ENCODE measurements at regions not wholly inside any gene's neighbourhood (a gene's known extent, or its start where the extent isn't known, plus 50 kb on each side); places are given as distances from the start of the nearest gene placed in this dataset.
"Not testable (repeated sequence)": the region's sequence is repeated elsewhere in the genome, so short reads cannot be mapped to it uniquely, and the experiment has no call there.

DNA sequence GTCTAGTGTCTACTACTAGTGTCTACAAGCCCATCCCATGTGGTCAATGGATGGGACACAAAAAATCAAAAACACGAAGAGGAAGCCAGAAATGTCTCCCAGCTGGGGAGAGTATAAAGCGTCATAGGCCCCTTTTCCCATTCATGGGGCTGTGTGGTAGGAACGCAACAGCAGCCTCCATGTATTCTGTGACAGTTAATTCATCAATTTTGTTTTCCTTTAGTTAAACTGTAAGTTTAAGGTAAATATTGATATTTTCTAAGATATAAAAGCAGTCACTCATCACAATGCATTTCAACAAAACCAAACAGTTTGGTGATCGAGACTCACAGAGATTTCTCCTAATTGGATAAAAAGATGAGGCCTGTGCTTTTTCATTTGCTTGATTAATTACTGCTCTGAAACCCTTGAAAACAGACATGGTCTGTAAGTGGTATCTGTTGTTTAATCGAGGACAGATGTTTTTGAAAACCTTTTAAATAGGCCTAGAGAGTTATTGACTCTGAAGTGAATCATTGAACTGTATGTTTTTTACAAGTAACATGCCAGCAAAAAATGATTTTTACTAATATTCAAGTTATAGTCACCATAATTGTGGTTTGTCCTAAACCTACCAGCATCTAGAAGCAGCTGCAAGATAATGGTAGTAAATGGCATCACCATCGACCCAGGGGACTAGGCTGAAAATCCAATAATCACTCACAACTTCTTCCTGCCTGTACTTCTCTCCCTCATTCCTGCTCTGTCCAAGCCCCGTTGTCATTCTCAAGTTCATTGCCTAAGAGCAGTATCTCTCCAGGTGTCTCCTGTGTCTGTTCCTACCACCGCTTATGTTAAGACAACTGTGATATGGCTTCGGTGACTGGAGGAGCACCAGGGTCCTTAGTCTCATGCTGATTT is 87.7 kb upstream of the SHISA3 start:
- TF ChIP-seq, protein P1, sequence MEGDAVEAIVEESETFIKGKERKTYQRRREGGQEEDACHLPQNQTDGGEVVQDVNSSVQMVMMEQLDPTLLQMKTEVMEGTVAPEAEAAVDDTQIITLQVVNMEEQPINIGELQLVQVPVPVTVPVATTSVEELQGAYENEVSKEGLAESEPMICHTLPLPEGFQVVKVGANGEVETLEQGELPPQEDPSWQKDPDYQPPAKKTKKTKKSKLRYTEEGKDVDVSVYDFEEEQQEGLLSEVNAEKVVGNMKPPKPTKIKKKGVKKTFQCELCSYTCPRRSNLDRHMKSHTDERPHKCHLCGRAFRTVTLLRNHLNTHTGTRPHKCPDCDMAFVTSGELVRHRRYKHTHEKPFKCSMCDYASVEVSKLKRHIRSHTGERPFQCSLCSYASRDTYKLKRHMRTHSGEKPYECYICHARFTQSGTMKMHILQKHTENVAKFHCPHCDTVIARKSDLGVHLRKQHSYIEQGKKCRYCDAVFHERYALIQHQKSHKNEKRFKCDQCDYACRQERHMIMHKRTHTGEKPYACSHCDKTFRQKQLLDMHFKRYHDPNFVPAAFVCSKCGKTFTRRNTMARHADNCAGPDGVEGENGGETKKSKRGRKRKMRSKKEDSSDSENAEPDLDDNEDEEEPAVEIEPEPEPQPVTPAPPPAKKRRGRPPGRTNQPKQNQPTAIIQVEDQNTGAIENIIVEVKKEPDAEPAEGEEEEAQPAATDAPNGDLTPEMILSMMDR (conservative IDR thresholded peaks at IDR 0.05; ENCODE audit: low read depth, low read length) = no peak
- no peak for DNase-seq (ENCODE audit: low read depth)
- H3K4me3 ChIP-seq (ENCODE audit: low read length) = no peak overlapping the region

DNA sequence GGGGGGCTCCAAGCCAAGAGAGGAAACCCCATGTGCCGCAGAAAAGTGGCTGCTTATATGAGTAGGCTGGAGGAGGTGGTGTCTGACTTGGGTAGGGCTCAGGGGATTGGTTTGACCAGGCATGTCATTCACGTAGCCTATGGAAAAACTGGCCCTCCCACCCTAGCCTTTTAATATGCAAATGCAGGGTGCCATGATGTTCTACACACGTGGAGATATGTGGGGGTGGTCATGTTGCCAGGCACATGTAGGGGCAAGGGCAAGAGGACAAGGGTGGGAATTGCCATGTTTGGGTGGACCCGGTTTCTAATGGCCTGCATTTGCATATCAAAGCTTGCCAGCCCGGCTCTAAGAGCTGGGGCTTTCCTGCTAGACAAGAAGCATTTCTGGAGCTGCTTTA is 86.9 kb upstream of the SHISA3 start:
- DNase-seq (ENCODE audit: low read depth) = no peak
- TF ChIP-seq, protein P1 (conservative IDR thresholded peaks at IDR 0.05; ENCODE audit: low read depth, low read length) = no peak
- no peak overlapping the region for H3K4me3 ChIP-seq (ENCODE audit: low read length)

DNA sequence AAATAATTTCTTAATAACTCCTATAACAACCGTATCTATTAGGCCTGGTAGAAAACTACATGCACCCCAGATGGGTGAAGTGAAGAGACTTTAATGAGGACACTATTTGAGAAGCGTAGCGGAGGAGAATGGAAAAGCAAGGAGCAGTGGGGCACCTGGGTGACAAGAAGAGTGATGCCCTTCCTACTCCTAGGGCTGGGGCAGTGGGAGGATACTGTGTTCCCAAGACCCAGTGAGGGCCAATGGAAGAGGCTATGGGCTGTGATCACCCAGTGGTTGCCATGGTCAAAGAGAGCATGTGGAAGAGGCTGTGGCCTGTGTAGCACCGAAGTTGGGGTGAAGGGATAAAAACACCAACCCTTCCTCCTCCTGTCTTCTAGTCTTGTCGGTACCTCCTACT is 86.5 kb upstream of the SHISA3 start:
- no peak for DNase-seq (ENCODE audit: low read depth)
- TF ChIP-seq, protein P1 (conservative IDR thresholded peaks at IDR 0.05; ENCODE audit: low read depth, low read length) = no peak
- H3K4me3 ChIP-seq (ENCODE audit: low read length) = no peak overlapping the region

DNA sequence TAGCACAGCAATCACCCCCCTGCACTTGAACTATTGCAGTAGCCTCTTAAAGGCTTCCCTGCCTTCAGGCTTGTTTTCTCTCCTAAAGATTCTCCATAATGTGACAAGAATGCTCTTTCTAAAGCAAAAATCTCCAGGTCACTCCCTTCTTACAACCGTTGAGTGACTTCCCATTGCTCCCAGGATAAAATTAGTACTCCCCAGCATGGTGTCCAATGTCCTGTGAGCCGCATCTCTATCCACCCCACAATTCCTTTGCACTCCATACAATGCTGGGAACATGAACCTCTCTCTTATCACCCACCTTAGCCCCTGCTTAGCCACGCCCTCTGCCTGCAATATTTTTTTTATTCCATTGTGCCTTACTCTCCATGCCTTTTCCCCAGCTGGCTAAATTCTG is 85.7 kb upstream of the SHISA3 start:
- H3K4me3 ChIP-seq (ENCODE audit: low read length) = no peak overlapping the region
- TF ChIP-seq, protein P1 (conservative IDR thresholded peaks at IDR 0.05; ENCODE audit: low read depth, low read length) = no peak
- no peak for DNase-seq (ENCODE audit: low read depth)

DNA sequence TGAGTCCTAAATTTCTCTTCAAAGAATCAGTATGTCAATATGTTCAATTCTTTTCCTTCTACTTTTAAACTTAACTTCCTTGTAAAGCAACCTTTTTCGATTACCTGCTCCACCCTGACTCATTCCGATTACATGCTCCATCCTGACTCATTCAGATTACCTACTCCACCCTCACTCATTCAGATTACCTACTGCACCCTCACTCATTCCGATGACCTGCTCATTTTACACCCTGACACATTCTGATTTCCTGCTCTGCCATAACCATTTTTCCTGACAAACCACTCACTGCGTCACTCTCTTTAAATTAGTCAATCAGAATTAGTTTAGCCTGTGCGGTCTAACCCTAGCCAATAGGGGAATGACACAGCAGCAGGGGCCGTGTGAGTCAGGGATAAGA is 83.9 kb upstream of the SHISA3 start:
- not testable (repeated sequence) for DNase-seq (ENCODE audit: low read depth)

DNA sequence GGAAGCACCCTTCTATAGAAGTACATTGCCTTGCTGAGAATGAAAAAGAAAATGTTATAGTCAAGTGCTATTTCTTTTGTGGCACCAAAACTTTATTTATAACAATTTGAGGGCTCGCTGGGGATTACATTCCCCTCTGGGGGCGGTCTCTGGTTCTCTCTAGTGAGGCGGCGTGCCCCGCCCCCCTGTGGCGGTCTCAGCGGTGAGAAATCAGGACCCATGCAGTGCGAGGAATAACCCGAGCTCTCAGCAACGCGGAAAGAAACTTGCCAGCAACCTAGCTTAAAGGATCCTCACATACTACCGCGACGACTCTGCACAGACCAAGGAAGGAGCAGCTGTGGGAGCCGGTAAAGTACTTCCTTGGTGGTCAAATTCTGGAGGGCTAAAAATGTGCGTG is 83.4 kb upstream of the SHISA3 start:
- no peak for DNase-seq (ENCODE audit: low read depth)
- TF ChIP-seq, protein P1 (conservative IDR thresholded peaks at IDR 0.05; ENCODE audit: low read depth, low read length) = no peak
- H3K4me3 ChIP-seq (ENCODE audit: low read length) = no peak overlapping the region

More for the DNA sequence above, 83.9 kb upstream of the SHISA3 start:
- H3K4me3 ChIP-seq (ENCODE audit: low read length) = not testable (repeated sequence)

DNA sequence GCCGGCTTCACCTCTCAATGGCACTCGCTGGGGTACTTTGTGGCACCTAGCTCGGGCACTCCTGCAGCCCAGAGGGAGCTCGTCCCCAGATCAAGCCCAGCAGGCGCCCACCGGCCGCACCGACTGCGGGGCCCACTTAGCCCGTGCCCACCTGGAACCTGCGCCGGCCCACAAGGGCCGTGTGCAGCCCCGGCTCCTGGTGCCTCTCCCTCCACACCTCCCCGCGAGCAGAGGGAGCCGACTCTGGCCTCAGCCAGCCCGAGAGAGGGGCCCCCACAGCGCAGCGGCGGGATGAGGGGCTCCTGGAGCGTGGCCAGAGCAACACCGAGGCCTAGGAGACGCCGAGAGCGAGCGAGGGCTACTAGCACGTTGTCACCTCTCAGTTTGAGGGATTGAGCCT is 82.1 kb upstream of the SHISA3 start:
- DNase-seq (ENCODE audit: low read depth) = no peak
- H3K4me3 ChIP-seq (ENCODE audit: low read length) = no peak overlapping the region
- TF ChIP-seq, protein P1 (conservative IDR thresholded peaks at IDR 0.05; ENCODE audit: low read depth, low read length) = no peak

Data from retinal pigment epithelial cell (primary cell).